Mesenchymal stem cell (in vitro differentiated cells and primary cell): ENCODE measurements at regions not wholly inside any gene's neighbourhood (a gene's known extent, or its start where the extent isn't known, plus 50 kb on each side); places are given as distances from the start of the nearest gene placed in this dataset.
"Not testable (repeated sequence)": the region's sequence is repeated elsewhere in the genome, so short reads cannot be mapped to it uniquely, and the experiment has no call there.

Source experiments
- DNase-seq: peaks from one replicate; pipeline ENCODE4 v3.0.0-alpha.2; 2013
- H2AFZ ChIP-seq: one replicate; pipeline ENCODE4 v1.6.1; 2013; ENCODE audit warnings: low read depth, mild to moderate bottlenecking, control low read depth, inconsistent platforms, low read length, moderate library complexity
- H2AK5ac ChIP-seq: 2 replicates; pipeline ENCODE4 v1.6.1; 2013; ENCODE audit warnings: low read length, moderate library complexity, mild to moderate bottlenecking, inconsistent platforms; ENCODE audit not compliant: severe bottlenecking
- H2BK120ac ChIP-seq: one replicate; pipeline ENCODE4 v1.6.1; 2013; ENCODE audit warnings: low read depth, mild to moderate bottlenecking, inconsistent platforms, low read length, moderate library complexity
- H2BK12ac ChIP-seq, 2 experiments: one replicate each; pipeline ENCODE4 v1.6.1; 2013; ENCODE audit warnings: inconsistent platforms in 2 of 2, low read length in 2 of 2, mild to moderate bottlenecking in 2 of 2, moderate library complexity in 2 of 2, control low read depth in 1 of 2
- H2BK15ac ChIP-seq: one replicate; pipeline ENCODE4 v1.6.1; 2013; ENCODE audit warnings: mild to moderate bottlenecking, low read depth, inconsistent platforms; ENCODE audit not compliant: poor library complexity, severe bottlenecking
- H2BK5ac ChIP-seq: 2 replicates; pipeline ENCODE4 v1.6.1; 2013; ENCODE audit warnings: low read depth, mild to moderate bottlenecking, low read length, control low read depth, inconsistent platforms; ENCODE audit not compliant: poor library complexity, severe bottlenecking
- H3K14ac ChIP-seq, 2 experiments: one replicate each; pipeline ENCODE4 v1.6.1; 2013; ENCODE audit warnings: inconsistent platforms in 2 of 2, low read length in 2 of 2, control low read depth in 1 of 2, mild to moderate bottlenecking in 1 of 2, moderate library complexity in 1 of 2
- H3K18ac ChIP-seq, 2 experiments: one replicate each; pipeline ENCODE4 v1.6.1; 2013; ENCODE audit warnings: inconsistent platforms in 2 of 2, low read length in 2 of 2, control low read depth in 1 of 2, low read depth in 1 of 2, mild to moderate bottlenecking in 1 of 2
- H3K23ac ChIP-seq, 2 experiments: one replicate each; pipeline ENCODE4 v1.6.1; 2013; ENCODE audit warnings: inconsistent platforms in 2 of 2, low read length in 2 of 2, mild to moderate bottlenecking in 2 of 2, moderate library complexity in 2 of 2, control low read depth in 1 of 2
- H3K27ac ChIP-seq: 2 replicates; pipeline ENCODE4 v1.5.1; 2013; ENCODE audit warnings: mild to moderate bottlenecking, moderate library complexity, low read length, control low read depth, inconsistent platforms; ENCODE audit not compliant: poor library complexity, severe bottlenecking
- H3K27me3 ChIP-seq, 2 experiments: 2 replicates each; pipeline versions ENCODE4 v1.6.1 to v1.7.0; 2013; ENCODE audit warnings: low read length in 2 of 2, mild to moderate bottlenecking in 2 of 2, moderate library complexity in 2 of 2, control low read depth in 1 of 2, inconsistent platforms in 1 of 2; ENCODE audit not compliant: control insufficient read depth in 1 of 2, insufficient read depth in 1 of 2
- H3K36me3 ChIP-seq, 2 experiments: 2 replicates each; pipeline versions ENCODE4 v1.6.1 to v1.7.0; 2013; ENCODE audit warnings: low read length in 2 of 2, control low read depth in 1 of 2, inconsistent platforms in 1 of 2, low read depth in 1 of 2, mild to moderate bottlenecking in 1 of 2; ENCODE audit not compliant: insufficient read depth in 2 of 2, control insufficient read depth in 1 of 2
- H3K4ac ChIP-seq, 2 experiments: one replicate each; pipeline ENCODE4 v1.6.1; 2013; ENCODE audit warnings: inconsistent platforms in 2 of 2, low read length in 2 of 2, mild to moderate bottlenecking in 2 of 2, moderate library complexity in 2 of 2, control low read depth in 1 of 2, low read depth in 1 of 2
- H3K4me1 ChIP-seq: 2 replicates; pipeline ENCODE4 v1.6.1; 2013; ENCODE audit warnings: low read depth, low read length, control low read depth; ENCODE audit not compliant: control insufficient read depth, insufficient read depth
- H3K4me2 ChIP-seq: 2 replicates; pipeline ENCODE4 v1.6.1; 2013; ENCODE audit warnings: low read length, mild to moderate bottlenecking, inconsistent platforms; ENCODE audit not compliant: poor library complexity, severe bottlenecking
- H3K4me3 ChIP-seq, 2 experiments: 2 replicates each; pipeline versions ENCODE4 v1.5.1 to v1.7.0; 2013; ENCODE audit warnings: low read length in 2 of 2, mild to moderate bottlenecking in 2 of 2, control low read depth in 1 of 2, low read depth in 1 of 2; ENCODE audit not compliant: insufficient read depth in 1 of 2
- H3K79me1 ChIP-seq: replicated peaks from 2 replicates; pipeline ENCODE4 v1.6.1; 2013; ENCODE audit warnings: mild to moderate bottlenecking, control low read depth, low read length, inconsistent platforms; ENCODE audit not compliant: poor library complexity, severe bottlenecking
- H3K9ac ChIP-seq: 2 replicates; pipeline ENCODE4 v1.7.0; 2013; ENCODE audit warnings: mild to moderate bottlenecking, low read length, moderate library complexity
- H3K9me3 ChIP-seq: 2 replicates; pipeline ENCODE4 v1.7.0; 2013; ENCODE audit warnings: mild to moderate bottlenecking, low read length; ENCODE audit not compliant: control insufficient read depth
- H4K8ac ChIP-seq: one replicate; pipeline ENCODE4 v1.6.1; 2013; ENCODE audit warnings: inconsistent platforms, mild to moderate bottlenecking, low read length, moderate library complexity
- H4K91ac ChIP-seq: one replicate; pipeline ENCODE4 v1.6.1; 2013; ENCODE audit warnings: mild to moderate bottlenecking, low read length, inconsistent platforms
- WGBS: methylation state at CpG from one replicate; pipeline ENCODE4 v1.1.7; 2013; ENCODE audit warnings: mixed read lengths; 5-methylcytosine and 5-hydroxymethylcytosine counted together

- not testable (repeated sequence) for H2AK5ac ChIP-seq, H3K23ac ChIP-seq, H3K27me3 ChIP-seq, H2AFZ ChIP-seq, H3K4me1 ChIP-seq, H3K79me1 ChIP-seq, H3K4me2 ChIP-seq, H3K36me3 ChIP-seq, H2BK12ac ChIP-seq, H3K14ac ChIP-seq, H4K8ac ChIP-seq, H3K4ac ChIP-seq, DNase-seq, H2BK120ac ChIP-seq, H3K9ac ChIP-seq, H3K27ac ChIP-seq, H3K18ac ChIP-seq, H3K4me3 ChIP-seq, H2BK15ac ChIP-seq, H4K91ac ChIP-seq, H2BK5ac ChIP-seq, H3K9me3 ChIP-seq
Observed at GRCh38 chr12:83233987-83234386, 547.3 kb downstream of the TMTC2 start.

GRCh38 chr12:83226960-83227359 is 540.3 kb downstream of the TMTC2 start:
- not testable (repeated sequence) for H3K79me1 ChIP-seq, H3K27me3 ChIP-seq, H3K9me3 ChIP-seq, H2AK5ac ChIP-seq, DNase-seq, H3K4ac ChIP-seq, H3K14ac ChIP-seq, H3K18ac ChIP-seq, H2BK5ac ChIP-seq, H3K27ac ChIP-seq, H3K4me2 ChIP-seq, H2BK120ac ChIP-seq, H4K8ac ChIP-seq, H3K36me3 ChIP-seq, H2BK15ac ChIP-seq, H2AFZ ChIP-seq, H2BK12ac ChIP-seq, H3K4me1 ChIP-seq, H4K91ac ChIP-seq, H3K4me3 ChIP-seq, H3K9ac ChIP-seq, H3K23ac ChIP-seq

GRCh38 chr12:83225806-83226205 is 539.1 kb downstream of the TMTC2 start:
- no peaks in the 10 kb centered on the region for H3K36me3 ChIP-seq
- H3K4me3 ChIP-seq: no peak overlapping the region
- H4K8ac ChIP-seq: no peak overlapping the region
- H3K4me2 ChIP-seq: no peak overlapping the region
- no peaks in the 10 kb centered on the region for H3K27me3 ChIP-seq
- H2BK12ac ChIP-seq: no peak overlapping the region
- no peak overlapping the region for H2BK120ac ChIP-seq
- no peak overlapping the region for H3K27ac ChIP-seq
- no peak overlapping the region for H3K9ac ChIP-seq
- no peak overlapping the region for H2BK5ac ChIP-seq
- DNase-seq: no peak
- no peaks in the 10 kb centered on the region for H3K9me3 ChIP-seq
- no peak overlapping the region for H3K4ac ChIP-seq
- no peak overlapping the region for H3K23ac ChIP-seq
- no peaks in the 10 kb centered on the region for H3K4me1 ChIP-seq
- H3K18ac ChIP-seq: no peak overlapping the region
- no peak overlapping the region for H2AK5ac ChIP-seq
- no peak overlapping the region for H3K14ac ChIP-seq
- no peak overlapping the region for H2BK15ac ChIP-seq
- no peak overlapping the region for H4K91ac ChIP-seq
- H2AFZ ChIP-seq: no peak overlapping the region
- WGBS: 93% methylated on average over 2 of the region's 3 CpGs
- no peaks in the 10 kb centered on the region for H3K79me1 ChIP-seq

GRCh38 chr12:83224012-83224411 is 537.3 kb downstream of the TMTC2 start:
- Histone ChIP-seq H2AFZ (no peak overlapping the region), H4K8ac (no peak overlapping the region), H3K4me1 (no peaks in the 10 kb centered on the region), H2AK5ac (no peak overlapping the region), H2BK15ac (no peak overlapping the region), H3K36me3 (no peaks in the 10 kb centered on the region), H2BK5ac (no peak overlapping the region), H3K14ac (no peak overlapping the region), H3K9ac (no peak overlapping the region), H3K27me3 (no peaks in the 10 kb centered on the region), H3K27ac (no peak overlapping the region), H3K79me1 (no peaks in the 10 kb centered on the region), H3K4me2 (no peak overlapping the region), H4K91ac (no peak overlapping the region), H3K9me3 (no peaks in the 10 kb centered on the region), H2BK120ac (no peak overlapping the region), H3K23ac (no peak overlapping the region), H3K4me3 (no peak overlapping the region), H2BK12ac (no peak overlapping the region), H3K18ac (no peak overlapping the region), H3K4ac (no peak overlapping the region)
- no peak for DNase-seq
- WGBS: 90% methylated on average over 2 of the region's 5 CpGs
